ENCODE measurements at regions not wholly inside any gene's neighbourhood (a gene's known extent, or its start where the extent isn't known, plus 50 kb on each side); places are given as distances from the start of the nearest gene placed in this dataset.

- Histone ChIP-seq H3K4me3 (ENCODE audit: low read depth in 2 of 2, low read length in 1 of 2) (no peak overlapping the region), H3K4me1 (ENCODE audit: control insufficient read depth in 1 of 2, insufficient read depth in 2 of 2, low read depth in 1 of 2, low read length in 1 of 2) (peaks cover 0 to 21% of the 10 kb centered on the region in 2 experiments; a peak in 2 of 4 replicates), H3K9me3 (no peaks in the 10 kb centered on the region), H3K4me2 (peak overlapping the region; percentile 58; the same call in 1 of the 2 replicates), H3K27me3 (ENCODE audit: insufficient read depth) (no peaks in the 10 kb centered on the region), H3K27ac (ENCODE audit: low read depth in 2 of 2, low read length in 1 of 2) (peak overlapping the region in 1 of 2 experiments; percentile 89; a peak in 2 of 4 replicates), H4K20me1 (ENCODE audit: insufficient read depth) (no peaks in the 10 kb centered on the region), H3K9me2 (no peaks in the 10 kb centered on the region), H3K9ac (peak overlapping the region; percentile 38), H3F3A (replicated peaks; ENCODE audit: insufficient read depth) (peaks cover 12% of the 10 kb centered on the region), H3K79me2 (ENCODE audit: insufficient read depth) (no peaks in the 10 kb centered on the region), H2AFZ (ENCODE audit: low read depth) (peak overlapping the region; percentile 54; the same call in 1 of the 2 replicates), H3K36me3 (replicated peaks in 1 of 2; ENCODE audit: control insufficient read depth in 1 of 2, insufficient read depth in 2 of 2, low read length in 1 of 2) (no peaks in the 10 kb centered on the region)
- CTCF ChIA-PET = no interaction called here
- WGBS (ENCODE audit: low lambda C conversion rate) = 6% methylated on average over 5 of the region's 5 CpGs
- POLR2A ChIA-PET = no interaction called here
- no peak for DNase-seq
- TF ChIP-seq MEF2A (IDR thresholded peaks at IDR 0.05; ENCODE audit: borderline replicate concordance, low read depth) (no peak), RXRA (IDR thresholded peaks at IDR 0.05; ENCODE audit: borderline replicate concordance, low read depth) (no peak), NRF1 (IDR thresholded peaks at IDR 0.05; ENCODE audit: low read depth, low read length) (no peak), USF1 (IDR thresholded peaks at IDR 0.05; ENCODE audit: borderline replicate concordance, low read depth) (no peak), ELF1 (IDR thresholded peaks at IDR 0.05) (no peak), EP300 (IDR thresholded peaks at IDR 0.05; ENCODE audit: borderline replicate concordance in 1 of 2, low read depth in 1 of 2, low read length in 1 of 2) (no peak), NFIC (IDR thresholded peaks at IDR 0.05; ENCODE audit: borderline replicate concordance) (no peak), GABPA (IDR thresholded peaks at IDR 0.05; ENCODE audit: low read depth) (no peak), FOSL2 (IDR thresholded peaks at IDR 0.05; ENCODE audit: borderline replicate concordance, low read depth) (no peak), SIN3A (IDR thresholded peaks at IDR 0.05; ENCODE audit: borderline replicate concordance, low read depth, low read length) (no peak), RFX5 (IDR thresholded peaks at IDR 0.05; ENCODE audit: low read length) (no peak), RCOR1 (IDR thresholded peaks at IDR 0.05; ENCODE audit: low read length) (no peak)
Observed at GRCh38 chr20:22795433-22795832, 211.1 kb upstream of the FOXA2 start.

- Histone ChIP-seq H3K79me2 (ENCODE audit: insufficient read depth) (no peaks in the 10 kb centered on the region), H3K27ac (ENCODE audit: low read depth in 2 of 2, low read length in 1 of 2) (peak overlapping the region in 1 of 2 experiments; percentile 89; a peak in 2 of 4 replicates), H3K4me1 (ENCODE audit: control insufficient read depth in 1 of 2, insufficient read depth in 2 of 2, low read depth in 1 of 2, low read length in 1 of 2) (peaks cover 0 to 21% of the 10 kb centered on the region in 2 experiments; a peak in 2 of 4 replicates), H3K4me2 (peak overlapping the region; percentile 58), H3K9ac (peak overlapping the region; percentile 38), H3K9me3 (no peaks in the 10 kb centered on the region), H3K9me2 (no peaks in the 10 kb centered on the region), H2AFZ (ENCODE audit: low read depth) (peak overlapping the region; percentile 54; the same call in 1 of the 2 replicates), H3K4me3 (ENCODE audit: low read depth in 2 of 2, low read length in 1 of 2) (no peak overlapping the region), H3F3A (replicated peaks; ENCODE audit: insufficient read depth) (peaks cover 12% of the 10 kb centered on the region), H4K20me1 (ENCODE audit: insufficient read depth) (no peaks in the 10 kb centered on the region), H3K36me3 (replicated peaks in 1 of 2; ENCODE audit: control insufficient read depth in 1 of 2, insufficient read depth in 2 of 2, low read length in 1 of 2) (no peaks in the 10 kb centered on the region), H3K27me3 (ENCODE audit: insufficient read depth) (no peaks in the 10 kb centered on the region)
- CTCF ChIA-PET = no interaction called here
- DNase-seq = no peak
- WGBS (ENCODE audit: low lambda C conversion rate) = 1% methylated on average over 4 of the region's 4 CpGs
- TF ChIP-seq NFIC (IDR thresholded peaks at IDR 0.05; ENCODE audit: borderline replicate concordance) (peak; percentile 47; the same call in 1 of the 2 replicates), TCF12 (IDR thresholded peaks at IDR 0.05) (peak; percentile 67), NRF1 (IDR thresholded peaks at IDR 0.05; ENCODE audit: low read depth, low read length) (no peak), EP300 (IDR thresholded peaks at IDR 0.05; ENCODE audit: borderline replicate concordance in 1 of 2, low read depth in 1 of 2, low read length in 1 of 2) (peak in 1 of 2 experiments; percentile 36; a peak in 1 of 4 replicates), FOSL2 (IDR thresholded peaks at IDR 0.05; ENCODE audit: borderline replicate concordance, low read depth) (peak; percentile 75), PBX3 (IDR thresholded peaks at IDR 0.05) (peak; percentile 48), USF1 (IDR thresholded peaks at IDR 0.05; ENCODE audit: borderline replicate concordance, low read depth) (no peak), CHD2 (IDR thresholded peaks at IDR 0.05; ENCODE audit: low read length, partially characterized antibody) (no peak), SIN3A (IDR thresholded peaks at IDR 0.05; ENCODE audit: borderline replicate concordance, low read depth, low read length) (no peak), JUND (IDR thresholded peaks at IDR 0.05) (peak; percentile 71)
- POLR2A ChIA-PET = no interaction called here
Observed at GRCh38 chr20:22795871-22796270, 211.5 kb upstream of the FOXA2 start.

Data from SK-N-SH (cell line).